Hematopoietic multipotent progenitor cell treated with erythropoietin and hydrocortisone succinate and interleukin-3 and kit ligand, for 4 days (in vitro differentiated cells): ENCODE measurements at regions not wholly inside any gene's neighbourhood (a gene's known extent, or its start where the extent isn't known, plus 50 kb on each side); places are given as distances from the start of the nearest gene placed in this dataset.
A peak's percentile ranks its signal among the peaks of the same experiment; 100 is the strongest.

Experiments
- DNase-seq: peaks from one replicate; pipeline ENCODE4 v3.0.0-alpha.2; 2015

DNA sequence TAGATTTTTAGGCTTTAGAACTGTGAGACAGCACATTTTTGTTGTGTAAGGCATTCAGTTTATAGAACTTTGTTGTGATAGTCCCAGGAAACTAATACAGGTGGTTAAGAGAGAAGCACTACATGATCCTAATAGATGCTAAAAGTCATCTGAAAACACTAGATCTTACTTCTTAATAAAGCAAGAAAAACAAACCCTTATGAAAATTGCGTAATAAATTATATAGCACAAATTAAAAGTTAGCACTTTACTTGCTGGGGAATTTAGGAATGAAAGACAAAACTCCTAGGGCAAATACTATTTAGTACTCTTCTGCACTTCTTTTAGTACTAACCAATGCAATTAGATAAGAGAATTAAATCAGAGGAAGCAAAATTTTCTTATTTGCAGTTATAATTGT is 163.3 kb upstream of the SHISA6 start:
- no peak for DNase-seq

DNA sequence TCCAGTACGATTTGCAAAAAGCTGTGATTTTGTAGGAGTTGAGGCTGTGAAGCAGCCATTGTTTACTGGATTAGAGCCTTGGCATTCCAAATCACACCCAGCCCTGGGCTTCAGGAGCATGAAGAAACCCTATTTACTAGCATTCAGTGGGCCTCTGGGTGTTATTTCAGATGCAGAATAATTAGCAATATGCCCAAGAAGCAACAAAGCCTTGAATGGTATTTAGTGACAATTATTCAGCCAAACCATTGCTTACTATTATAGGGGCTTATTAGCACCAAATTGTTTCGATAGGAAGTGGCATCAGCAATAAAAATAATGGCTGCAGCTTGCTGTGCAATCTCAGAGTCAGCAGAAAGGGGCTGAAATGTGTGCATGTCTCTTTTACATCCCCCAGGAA is 166.6 kb upstream of the SHISA6 start:
- DNase-seq = no peak

DNA sequence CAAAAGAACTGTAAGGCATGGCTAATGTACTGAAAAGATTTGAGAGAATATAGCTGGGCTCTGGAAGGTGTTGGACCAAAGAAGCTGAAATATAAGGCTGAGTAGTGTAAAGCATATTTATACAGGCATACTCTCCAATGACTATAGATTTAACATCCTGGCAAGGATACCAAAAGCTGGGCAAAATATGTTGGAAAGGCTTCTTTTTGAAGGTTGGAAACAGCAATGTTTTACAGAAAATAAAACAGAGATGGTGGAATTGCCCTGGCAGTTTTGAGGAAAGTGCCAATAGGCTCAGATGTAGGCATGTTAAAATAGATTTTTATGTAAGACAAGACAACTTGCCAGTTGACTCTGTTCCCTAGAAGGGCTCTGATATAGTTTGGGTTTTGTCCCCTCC is 184.1 kb upstream of the SHISA6 start:
- no peak for DNase-seq

DNA sequence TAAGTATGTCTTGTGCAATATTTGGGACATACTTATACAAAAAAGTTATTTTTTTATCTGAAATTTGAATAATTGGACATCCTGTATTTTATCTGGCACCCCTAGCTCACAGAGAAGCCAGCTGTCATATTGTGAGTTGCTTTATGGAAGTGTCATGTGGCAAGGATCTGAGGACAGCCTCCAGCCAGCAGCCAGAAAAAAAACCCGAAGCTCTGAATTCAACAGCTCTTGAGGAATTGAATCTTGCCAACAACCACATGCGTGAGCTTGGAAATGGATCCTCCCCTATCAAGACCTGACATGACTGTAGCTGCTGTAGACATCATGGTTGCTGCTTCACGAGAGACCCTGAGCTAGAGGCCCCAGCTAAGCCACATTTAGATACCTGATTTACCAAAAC is 187.2 kb upstream of the SHISA6 start:
- DNase-seq = no peak

DNA sequence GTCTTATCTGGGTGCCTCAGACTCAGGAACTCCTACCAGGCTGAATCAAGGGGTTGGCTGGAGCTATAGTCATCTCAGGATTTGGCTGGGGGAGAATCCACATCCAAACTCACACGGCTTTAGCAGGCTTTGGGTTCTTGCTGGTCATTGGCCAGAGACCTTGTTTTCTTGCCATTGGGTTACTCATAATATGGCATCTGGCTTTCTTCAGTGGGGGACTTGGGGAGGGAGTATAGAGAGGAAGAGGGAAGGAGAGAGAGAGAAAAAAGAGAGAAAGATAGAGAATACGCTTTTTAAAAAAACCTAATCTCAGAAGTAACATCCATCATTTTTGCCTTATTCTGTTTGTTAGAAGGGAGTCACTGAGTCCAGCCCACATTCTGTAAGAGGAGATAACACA is 191.5 kb upstream of the SHISA6 start:
- no peak for DNase-seq

DNA sequence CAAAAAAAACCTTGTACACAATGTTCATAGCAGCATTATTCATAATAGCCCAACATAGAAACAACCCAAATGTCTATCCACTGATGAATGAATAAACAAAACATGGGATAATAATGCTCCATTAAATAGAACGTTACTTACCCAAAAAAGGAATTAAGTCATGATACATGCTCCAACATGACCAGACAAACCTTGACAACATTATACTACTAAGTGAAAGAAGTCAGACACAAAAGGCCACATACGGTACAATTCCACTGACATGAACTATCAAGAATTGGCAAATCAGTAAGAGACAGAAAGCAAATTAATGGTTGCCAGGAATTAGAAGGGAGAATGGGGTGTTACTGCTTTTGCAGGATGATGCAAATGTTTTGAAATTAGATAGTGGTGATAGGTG is 193.8 kb upstream of the SHISA6 start:
- DNase-seq = no peak

DNA sequence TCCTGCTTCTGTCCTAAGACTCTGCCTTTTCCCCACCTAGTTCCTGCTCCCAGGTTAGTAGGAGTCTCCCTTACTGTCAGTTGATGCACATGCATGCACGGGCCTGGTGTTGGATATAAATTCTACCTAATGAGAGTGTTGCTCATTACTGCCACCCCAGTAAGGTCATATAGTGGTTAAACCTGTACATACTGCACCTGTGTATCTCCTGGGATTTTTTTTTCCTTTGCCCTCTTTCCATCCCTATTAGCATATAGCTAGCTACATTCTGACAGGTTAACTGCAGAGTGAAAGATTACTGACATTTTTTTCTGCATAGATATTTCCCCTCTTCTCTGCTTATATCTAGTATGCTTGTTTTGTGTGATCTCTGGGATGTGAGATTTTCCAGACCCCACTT is 201.5 kb upstream of the PIRT start:
- no peak for DNase-seq

DNA sequence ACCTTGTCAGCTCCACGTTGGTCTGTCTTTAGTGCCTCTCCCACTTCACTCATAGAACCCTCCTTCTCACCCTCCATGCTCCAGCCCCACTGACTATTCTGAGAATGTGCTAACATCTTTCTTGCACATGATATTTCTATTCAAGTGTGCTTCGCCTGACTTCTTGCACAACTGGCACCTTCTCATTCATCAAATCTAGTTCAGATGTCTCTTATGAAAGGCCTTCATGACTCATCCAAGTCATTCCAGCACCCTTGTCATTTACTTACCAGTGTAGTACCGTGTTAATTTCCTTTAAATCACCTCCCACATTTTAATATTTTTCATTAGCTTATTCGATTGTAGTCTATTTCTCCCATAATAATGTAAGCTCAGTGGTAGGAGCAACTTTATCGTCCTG is 197.8 kb upstream of the PIRT start:
- DNase-seq = no peak

DNA sequence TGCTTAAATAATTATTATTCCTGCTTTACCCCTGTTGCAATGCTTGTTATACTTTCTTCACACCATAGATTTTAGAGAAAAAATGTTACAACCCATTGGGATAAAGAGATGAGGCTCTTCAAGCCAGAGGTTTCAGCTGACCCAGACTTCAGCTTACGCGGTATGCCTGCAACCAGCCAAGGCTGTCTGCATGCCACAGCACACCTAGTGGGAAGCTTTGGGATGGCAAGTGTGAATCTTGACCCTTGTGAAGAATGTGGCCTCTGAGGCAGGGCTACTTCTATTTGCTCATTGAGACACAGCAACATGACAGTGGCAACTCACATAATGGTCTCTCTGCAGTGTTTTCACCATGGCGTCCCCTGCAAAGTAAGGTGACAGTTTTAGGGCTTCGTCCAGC is 193.9 kb upstream of the PIRT start:
- peak; percentile 4 for DNase-seq

DNA sequence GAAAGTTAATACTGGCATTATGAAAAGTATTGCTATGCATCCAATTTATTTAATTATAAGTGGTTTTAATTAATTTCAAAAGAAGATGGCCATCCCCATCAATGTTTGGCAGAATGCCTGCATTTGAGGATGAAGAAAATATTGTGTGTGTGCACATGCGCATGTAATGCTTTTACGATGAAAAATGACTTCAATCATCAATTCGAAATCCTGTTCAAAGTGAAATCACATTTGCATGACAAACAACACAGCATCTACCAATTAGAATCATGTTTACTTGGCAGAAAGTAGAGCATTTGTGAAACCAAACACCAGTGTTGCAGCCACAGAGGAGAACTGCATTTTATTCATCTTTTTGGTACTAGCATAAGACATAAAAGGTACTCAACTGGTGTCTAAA is 191.9 kb upstream of the PIRT start:
- DNase-seq = no peak

DNA sequence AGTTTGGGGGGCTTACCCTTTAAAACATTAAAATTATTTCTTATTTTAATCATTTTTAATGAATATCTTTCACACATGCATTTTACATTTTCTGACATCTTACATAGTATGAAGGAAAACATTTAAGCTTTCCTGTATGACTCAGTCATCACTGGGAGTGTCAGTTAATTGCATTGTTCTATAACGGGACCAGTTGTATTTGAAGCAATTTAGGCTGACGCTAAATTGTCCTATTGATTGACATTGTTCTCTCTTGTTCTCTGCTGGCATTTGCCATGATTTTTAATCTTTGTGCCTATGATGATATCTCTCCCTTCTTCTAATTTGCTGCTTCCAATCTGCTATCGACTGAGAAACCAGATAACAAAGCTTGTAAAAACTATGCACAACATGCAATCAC is 190.5 kb upstream of the PIRT start:
- no peak for DNase-seq

DNA sequence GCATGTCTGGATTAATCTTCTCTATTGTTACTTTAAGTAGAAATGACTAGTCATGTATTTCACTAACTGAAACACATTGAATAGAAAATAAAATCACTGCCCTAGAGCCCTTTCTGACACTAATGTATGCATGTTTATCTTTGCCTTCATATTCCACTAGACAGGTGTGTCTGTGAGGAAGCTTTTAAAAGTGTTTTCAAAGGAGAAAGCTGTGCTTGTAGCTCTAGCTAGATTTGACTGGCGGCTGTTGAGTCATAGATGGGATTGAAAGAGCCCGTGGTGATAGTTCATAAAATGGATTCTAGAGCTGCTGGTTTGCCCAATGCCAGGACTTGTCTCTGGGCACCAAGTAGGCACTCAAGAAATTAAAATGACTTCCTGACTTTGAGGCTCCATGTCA is 189.0 kb upstream of the PIRT start:
- DNase-seq = no peak

DNA sequence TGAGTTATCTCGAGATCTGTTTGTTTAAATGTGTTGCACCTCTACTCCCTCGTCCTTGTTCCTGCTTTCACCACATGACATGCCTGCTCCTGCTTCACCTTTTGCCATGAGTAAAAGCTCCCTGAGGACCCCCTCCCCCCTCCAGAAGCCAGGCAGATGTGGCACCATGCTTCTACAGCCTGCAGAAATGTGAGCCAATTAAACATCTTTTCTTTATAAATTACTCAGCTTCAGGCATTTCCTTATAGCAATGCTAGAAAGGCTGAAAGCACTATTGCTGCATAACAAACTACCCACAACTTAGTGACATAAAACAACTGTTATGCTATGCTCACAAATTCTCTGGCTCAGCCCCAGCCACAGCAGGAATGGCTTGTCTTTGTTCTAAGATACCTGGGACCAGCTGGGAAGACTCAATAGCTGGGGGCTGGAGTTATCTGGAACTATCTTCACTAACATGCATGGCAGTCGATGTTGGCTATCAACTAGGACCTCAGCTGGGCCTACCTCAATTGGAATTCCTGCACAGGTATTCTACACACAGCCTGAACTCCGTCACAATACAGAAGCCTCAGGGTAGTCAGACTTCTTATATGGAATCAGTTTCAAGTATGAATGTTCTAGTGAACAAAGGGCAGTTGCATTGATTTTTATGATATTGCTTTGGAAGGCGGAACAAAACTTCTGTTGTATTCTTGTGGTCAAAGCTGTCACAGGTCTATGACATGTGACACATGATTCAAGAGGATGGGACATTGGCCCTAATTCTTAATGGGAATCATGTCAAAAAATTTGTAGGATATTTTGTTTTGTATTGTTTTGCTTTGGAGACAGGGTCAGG is 186.0 kb upstream of the PIRT start:
- DNase-seq = no peak

DNA sequence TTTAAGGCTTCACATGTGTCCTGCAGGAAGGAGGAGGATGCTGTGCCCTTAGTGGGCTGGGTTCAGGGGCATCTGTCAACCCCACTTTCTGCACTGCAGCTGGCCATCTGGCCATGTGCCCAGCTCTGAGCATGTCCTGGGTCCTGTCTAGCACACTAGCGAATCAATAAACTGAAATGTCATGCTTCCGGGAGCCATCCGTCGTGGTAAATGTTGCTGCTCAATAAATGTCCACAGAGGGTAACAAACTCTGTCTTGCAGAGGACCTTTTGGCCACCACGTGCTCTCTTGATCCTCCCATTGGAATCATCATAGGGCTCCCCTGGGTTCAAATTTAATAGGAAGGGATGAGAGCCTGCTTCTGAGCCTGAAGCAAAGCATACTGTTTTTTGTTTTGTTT is 168.6 kb upstream of the PIRT start:
- no peak for DNase-seq

DNA sequence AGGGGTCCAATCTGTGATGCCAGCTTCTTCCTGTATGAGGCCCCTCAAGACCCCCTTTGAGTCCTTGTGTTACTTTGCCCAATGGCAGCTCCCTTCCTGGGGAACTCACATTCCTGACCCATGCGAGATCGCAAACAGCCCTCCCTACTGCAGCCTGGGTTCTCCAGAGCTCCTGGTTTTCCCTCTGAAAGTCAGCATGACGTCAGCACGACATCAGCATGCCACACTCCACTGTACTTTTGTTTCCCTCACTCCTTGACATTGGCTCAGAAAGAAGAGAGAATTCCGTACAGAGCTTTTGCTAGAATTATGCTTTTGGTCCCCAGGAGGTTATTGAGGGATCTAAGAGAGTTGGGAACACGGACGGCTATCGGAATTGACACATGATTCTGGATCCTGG is 168.1 kb upstream of the PIRT start:
- DNase-seq = no peak

DNA sequence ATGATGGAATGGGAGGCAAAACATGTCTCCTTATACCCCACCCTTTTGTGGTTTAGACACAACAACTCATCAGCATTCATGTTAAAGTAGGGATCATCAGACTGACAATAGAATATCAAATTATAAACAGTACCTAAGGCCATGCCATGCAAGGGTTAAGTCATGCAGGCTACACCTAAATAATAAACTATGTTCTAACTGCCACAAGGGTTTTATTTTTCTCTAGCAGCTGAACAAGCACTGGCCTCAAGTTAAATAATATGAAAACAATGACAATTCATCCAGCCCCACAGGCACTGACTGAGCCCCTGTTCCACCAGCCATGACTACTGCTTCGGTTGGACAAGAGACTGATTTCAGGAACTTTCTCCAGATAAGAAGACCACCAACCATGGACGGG is 164.5 kb upstream of the PIRT start:
- no peak for DNase-seq

DNA sequence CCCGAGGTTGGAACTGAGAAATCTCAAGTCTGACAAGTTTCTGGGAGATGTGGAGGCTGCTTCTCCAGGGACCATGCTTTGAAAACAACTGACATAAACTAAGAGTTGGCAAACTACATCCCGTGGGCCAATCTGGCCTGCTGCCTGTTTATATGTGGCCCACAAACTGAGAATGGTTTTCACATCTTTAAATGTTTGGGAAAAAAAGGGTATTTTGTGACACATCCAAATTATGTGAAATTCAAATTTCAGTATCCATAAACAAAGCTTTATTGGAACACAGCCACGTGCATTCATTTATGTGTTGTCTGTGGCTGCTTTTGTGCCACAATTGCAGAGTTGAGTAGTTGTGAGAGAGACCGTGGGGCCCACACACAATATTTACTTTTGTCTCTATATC is 163.8 kb upstream of the PIRT start:
- no peak for DNase-seq

DNA sequence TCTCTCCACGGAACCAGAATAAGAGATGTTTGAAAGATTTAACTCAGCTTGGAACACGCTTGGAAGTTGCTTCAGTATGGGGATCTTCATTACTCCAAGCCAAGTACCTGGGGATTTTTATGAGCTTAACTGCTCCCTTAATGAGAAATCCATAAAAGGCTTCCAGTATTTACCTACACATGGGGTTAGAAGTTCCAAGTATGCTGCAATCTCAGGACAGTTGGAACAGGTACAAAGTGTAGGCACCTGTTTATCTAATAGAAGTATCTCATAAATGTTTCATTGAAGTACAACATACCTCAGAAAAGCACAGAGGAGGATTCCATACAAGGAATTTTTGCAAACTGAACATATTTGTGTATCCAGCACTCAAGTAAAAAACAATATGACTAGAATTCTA is 161.6 kb upstream of the PIRT start:
- DNase-seq = no peak

DNA sequence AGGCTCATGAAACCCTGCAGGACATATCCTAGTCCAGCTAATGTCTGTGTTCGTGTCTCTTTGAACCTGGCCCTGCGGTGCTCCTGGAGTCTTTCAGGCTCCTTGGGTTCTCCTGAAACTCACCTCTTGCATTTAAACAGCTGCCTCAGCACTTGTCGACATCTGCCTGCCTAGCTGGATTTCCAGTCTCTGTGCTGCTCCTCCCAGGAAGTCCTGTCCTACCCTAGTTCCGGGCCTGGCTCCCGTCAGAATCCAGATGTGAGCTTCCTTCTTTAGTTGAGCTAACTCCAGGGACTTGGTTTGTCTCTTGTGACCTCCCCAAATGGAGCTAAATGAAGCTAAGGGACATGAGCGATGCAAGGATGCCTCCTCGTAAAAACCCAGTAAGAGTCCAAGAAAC is 155.2 kb upstream of the PIRT start:
- DNase-seq = no peak

DNA sequence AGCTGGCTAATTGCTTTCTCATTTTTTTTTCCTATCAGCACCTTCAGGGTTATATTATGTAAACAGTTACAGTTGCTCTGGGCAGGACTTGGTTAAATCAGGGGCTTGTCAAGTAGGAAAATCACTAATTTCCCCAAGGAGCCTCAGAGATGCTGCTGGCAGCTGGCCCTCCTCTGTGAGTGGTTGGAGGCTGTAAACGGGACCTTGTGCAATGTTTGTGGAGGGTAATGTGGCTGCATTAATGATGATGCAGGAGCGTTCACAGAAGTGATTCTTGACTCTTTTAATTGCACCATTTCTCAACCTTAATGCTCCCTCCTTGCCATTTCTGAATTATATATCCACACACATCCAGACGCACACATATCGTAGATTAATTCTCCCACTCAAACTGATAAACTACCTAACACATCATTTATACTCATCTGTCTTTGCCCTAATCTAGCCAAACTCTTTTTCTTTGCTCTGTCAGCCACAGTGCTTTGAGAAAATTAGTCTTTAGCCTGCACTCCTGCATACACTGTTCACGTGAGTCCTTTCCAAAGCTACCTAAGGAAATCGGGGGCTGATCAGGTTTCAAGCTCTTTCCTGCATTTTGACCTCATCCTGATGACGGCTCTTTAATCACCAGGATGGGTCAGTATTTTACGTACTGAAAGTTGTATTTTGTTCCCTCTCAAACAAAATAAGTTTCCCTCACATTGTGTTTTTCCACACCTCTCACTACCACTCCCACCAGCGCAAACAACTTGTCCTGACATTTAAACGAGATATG is 154.4 kb upstream of the PIRT start:
- DNase-seq = no peak

DNA sequence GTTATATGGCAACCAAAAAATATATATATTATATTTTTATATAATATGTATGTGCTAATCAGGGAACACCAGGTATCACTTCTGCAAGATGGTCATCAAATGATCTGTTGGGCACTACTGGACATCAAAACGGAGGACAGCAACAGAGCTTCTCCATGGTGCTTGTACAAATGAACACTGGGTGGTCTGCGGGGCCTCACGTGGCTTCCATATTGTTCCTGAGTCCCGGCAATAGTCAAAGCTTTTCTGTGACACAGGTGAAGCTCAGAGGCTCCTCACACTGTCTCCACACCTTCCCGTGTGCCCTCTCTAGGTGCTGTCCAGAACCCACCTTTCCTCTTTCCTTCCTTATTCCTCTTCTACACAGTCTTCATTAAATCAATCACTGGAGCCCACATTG is 149.9 kb upstream of the PIRT start:
- DNase-seq = no peak

DNA sequence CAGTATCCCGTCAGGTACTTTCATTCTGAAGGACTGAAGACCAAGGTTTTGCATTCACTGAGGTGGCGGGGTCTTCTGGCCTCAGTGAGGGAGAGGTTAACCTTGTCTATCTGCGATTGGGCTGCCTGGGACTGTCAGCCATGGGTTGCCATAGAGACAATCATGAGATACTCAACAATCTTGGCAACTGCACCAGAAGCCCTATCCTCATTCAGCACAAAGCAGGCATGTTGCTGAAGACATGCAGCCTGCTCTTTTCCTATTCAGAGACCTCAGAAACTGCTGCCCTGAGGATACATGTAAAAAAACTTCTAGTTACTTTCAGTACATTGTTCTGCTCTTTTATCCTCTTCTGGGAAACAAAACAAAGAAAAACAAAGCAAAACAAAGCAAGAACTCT is 146.3 kb upstream of the PIRT start:
- no peak for DNase-seq

DNA sequence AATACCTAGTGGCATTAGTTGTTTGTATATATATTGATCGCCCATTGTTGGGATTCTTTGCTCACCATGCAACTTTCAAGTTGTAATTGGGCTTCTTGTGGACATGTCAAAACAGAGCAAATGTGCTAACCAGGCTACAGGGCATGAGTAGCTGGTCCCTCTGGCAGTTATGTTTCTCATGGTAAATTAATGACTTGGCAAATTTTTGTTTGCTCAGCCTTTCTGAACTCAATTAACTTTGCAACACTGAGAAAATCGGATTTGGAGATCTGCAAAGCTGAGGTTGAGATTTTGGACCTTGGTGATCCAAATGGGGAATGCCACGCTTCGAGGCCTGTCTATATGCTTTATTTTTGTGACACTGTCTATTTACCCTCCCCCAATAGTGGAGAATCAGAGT is 138.5 kb upstream of the PIRT start:
- no peak for DNase-seq

DNA sequence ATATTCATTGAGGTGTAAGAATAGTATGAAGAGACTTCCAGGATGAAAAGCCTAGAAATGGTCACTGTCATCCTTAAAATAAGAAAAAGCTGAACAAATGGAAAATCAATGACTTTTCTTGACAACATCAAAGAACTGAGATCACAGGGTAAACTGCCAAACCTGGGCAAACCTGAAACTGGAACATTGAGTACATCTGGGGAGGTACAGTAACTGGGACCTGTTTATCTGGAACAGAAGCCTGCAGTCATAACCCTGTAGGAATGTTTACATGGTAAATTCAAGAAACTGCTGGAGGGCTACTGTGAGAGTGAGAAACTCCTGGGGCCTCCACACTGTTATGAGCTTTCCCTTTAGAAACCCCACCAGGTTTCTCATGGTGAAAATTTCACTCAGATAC is 130.1 kb upstream of the PIRT start:
- no peak for DNase-seq

DNA sequence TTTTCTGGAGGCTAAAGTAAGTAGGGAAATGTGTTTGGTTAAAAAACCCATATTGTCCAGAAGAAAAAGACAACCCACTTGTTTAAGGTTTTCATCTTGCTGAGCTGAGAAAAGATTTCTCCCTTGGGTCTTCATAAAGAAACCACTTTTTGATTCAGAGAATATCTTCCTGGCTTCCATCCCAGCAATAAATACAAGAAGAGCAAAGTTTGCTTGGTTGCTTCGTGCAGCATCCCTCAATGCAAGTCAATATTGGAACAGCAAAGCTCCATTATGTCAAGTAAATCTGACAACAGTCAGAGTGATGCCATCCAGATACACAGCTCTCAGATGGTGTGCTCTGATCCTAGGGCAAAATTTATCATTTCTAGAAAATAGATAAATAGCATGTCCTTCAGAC is 118.9 kb upstream of the PIRT start:
- no peak for DNase-seq
